KMS-11 (cell line): ENCODE measurements at regions not wholly inside any gene's neighbourhood (a gene's known extent, or its start where the extent isn't known, plus 50 kb on each side); places are given as distances from the start of the nearest gene placed in this dataset.
"Not testable (repeated sequence)": the region's sequence is repeated elsewhere in the genome, so short reads cannot be mapped to it uniquely, and the experiment has no call there.

Experiments
- H2AFZ ChIP-seq: fragments of 200-600 bp; sonication (generic); 2 replicates; pipeline ENCODE4 v1.6.1; 2016; ENCODE audit warnings: antibody characterized with exemption, mixed run types, low read depth
- H3K27ac ChIP-seq: fragments of 200-600 bp; sonication (generic); 2 replicates; pipeline ENCODE4 v1.6.1; 2016; ENCODE audit warnings: mild to moderate bottlenecking, mixed run types
- H3K27me3 ChIP-seq: fragments of 200-600 bp; sonication (generic); 2 replicates; pipeline ENCODE4 v1.6.1; 2017; ENCODE audit warnings: mild to moderate bottlenecking, low read depth, mixed run types, moderate library complexity; ENCODE audit not compliant: insufficient read depth
- H3K36me3 ChIP-seq: fragments of 200-600 bp; sonication (generic); 2 replicates; pipeline ENCODE4 v1.6.1; 2017; ENCODE audit warnings: mild to moderate bottlenecking, mixed run types; ENCODE audit not compliant: insufficient read depth
- H3K4me1 ChIP-seq: fragments of 200-600 bp; sonication (generic); 2 replicates; pipeline ENCODE4 v1.6.1; 2016; ENCODE audit warnings: mild to moderate bottlenecking, low read depth, mixed run types; ENCODE audit not compliant: poor library complexity, severe bottlenecking
- H3K4me2 ChIP-seq: fragments of 200-600 bp; sonication (generic); 2 replicates; pipeline ENCODE4 v1.7.0; 2016; ENCODE audit warnings: mild to moderate bottlenecking, mixed run types
- H3K4me3 ChIP-seq: fragments of 200-600 bp; sonication (generic); IDR thresholded peaks from 2 replicates; pipeline ENCODE4 v1.6.1; 2017; ENCODE audit warnings: low read depth, low read length, mixed read lengths; ENCODE audit not compliant: insufficient read depth
- H3K79me2 ChIP-seq: fragments of 200-600 bp; sonication (generic); 2 replicates; pipeline ENCODE4 v1.6.1; 2016; ENCODE audit warnings: low read depth, mixed run types; ENCODE audit not compliant: insufficient read depth
- H3K9ac ChIP-seq: fragments of 200-600 bp; sonication (generic); 2 replicates; pipeline ENCODE4 v1.6.1; 2016; ENCODE audit warnings: mild to moderate bottlenecking, mixed run types
- H4K20me1 ChIP-seq: fragments of 200-600 bp; sonication (generic); 2 replicates; pipeline ENCODE4 v1.6.1; 2016; ENCODE audit warnings: mild to moderate bottlenecking, mixed run types; ENCODE audit not compliant: insufficient read depth
- TF ChIP-seq, protein P1 (sequence below): fragments of 200-600 bp; sonication (generic); conservative IDR thresholded peaks from 2 replicates; pipeline ENCODE4 v1.6.1; 2017; ENCODE audit warnings: low read depth, mild to moderate bottlenecking, antibody characterized with exemption, low read length, moderate library complexity, mixed read lengths

DNA sequence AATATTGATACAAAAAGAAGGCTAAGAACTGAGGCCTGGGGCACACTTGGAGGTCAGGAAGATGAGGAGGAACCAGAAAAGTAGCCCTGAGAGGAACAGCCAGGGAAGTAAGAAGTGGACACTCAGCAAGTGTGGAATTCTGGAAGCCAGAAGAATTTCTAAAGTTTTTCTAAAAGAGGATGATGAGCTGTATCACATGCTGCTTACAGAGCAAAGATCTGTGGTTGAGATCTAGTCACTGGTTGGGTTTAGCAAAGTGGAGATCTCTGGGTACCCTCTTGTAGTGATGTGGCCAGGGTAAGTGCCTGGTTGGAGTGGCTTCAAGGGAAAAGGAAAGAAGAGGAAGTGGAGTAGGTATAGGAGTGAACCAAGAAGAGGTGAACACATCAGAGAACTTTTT lies 95.4 kb upstream of the DAZL start:
- Histone ChIP-seq H3K36me3 (no peaks in the 10 kb centered on the region), H3K27me3 (no peaks in the 10 kb centered on the region), H2AFZ (no peak overlapping the region), H4K20me1 (no peaks in the 10 kb centered on the region), H3K4me2 (no peak overlapping the region), H3K4me3 (no peak overlapping the region), H3K4me1 (peaks cover 3% of the 10 kb centered on the region), H3K79me2 (no peaks in the 10 kb centered on the region), H3K9ac (no peak overlapping the region), H3K27ac (no peak overlapping the region)
- TF ChIP-seq, protein P1, sequence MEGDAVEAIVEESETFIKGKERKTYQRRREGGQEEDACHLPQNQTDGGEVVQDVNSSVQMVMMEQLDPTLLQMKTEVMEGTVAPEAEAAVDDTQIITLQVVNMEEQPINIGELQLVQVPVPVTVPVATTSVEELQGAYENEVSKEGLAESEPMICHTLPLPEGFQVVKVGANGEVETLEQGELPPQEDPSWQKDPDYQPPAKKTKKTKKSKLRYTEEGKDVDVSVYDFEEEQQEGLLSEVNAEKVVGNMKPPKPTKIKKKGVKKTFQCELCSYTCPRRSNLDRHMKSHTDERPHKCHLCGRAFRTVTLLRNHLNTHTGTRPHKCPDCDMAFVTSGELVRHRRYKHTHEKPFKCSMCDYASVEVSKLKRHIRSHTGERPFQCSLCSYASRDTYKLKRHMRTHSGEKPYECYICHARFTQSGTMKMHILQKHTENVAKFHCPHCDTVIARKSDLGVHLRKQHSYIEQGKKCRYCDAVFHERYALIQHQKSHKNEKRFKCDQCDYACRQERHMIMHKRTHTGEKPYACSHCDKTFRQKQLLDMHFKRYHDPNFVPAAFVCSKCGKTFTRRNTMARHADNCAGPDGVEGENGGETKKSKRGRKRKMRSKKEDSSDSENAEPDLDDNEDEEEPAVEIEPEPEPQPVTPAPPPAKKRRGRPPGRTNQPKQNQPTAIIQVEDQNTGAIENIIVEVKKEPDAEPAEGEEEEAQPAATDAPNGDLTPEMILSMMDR, result no peak

DNA sequence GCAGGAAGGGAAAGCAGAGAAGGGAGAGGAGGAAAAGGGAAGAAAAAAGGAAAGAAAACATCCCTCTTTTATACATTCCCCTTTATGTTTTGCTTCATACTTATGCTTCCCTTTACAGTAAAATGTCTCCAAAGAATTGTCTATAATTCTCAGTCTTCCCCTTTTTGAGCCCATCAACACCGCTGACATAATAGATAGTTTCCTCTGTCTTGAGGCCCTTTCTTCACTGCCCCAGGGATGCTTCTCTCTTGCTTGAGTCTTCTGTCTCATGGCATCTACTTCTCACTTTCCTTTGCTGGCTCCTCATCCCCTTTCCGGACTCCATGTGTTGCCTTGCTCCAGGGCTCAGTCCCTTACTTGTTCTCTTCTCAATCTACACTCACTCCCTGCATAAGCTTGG lies 99.7 kb upstream of the DAZL start:
- Histone ChIP-seq H3K4me2 (no peak overlapping the region), H4K20me1 (no peaks in the 10 kb centered on the region), H3K4me3 (no peak overlapping the region), H3K9ac (no peak overlapping the region), H3K4me1 (no peaks in the 10 kb centered on the region), H3K27ac (no peak overlapping the region), H3K36me3 (no peaks in the 10 kb centered on the region), H3K27me3 (no peaks in the 10 kb centered on the region), H3K79me2 (no peaks in the 10 kb centered on the region), H2AFZ (no peak overlapping the region)
- TF ChIP-seq, protein P1, result no peak

GRCh38 chr3:16707260-16707659 lies 102.0 kb upstream of the DAZL start:
- no peaks in the 10 kb centered on the region for H3K27me3 ChIP-seq
- no peaks in the 10 kb centered on the region for H3K36me3 ChIP-seq
- no peak overlapping the region for H3K4me2 ChIP-seq
- H3K4me3 ChIP-seq, result no peak overlapping the region
- no peaks in the 10 kb centered on the region for H3K79me2 ChIP-seq
- no peak overlapping the region for H2AFZ ChIP-seq
- no peak overlapping the region for H3K27ac ChIP-seq
- no peaks in the 10 kb centered on the region for H3K4me1 ChIP-seq
- TF ChIP-seq, protein P1, result no peak
- H3K9ac ChIP-seq, result no peak overlapping the region
- no peaks in the 10 kb centered on the region for H4K20me1 ChIP-seq

- no peak overlapping the region for H3K4me3 ChIP-seq
- H3K27ac ChIP-seq, result no peak overlapping the region
- H2AFZ ChIP-seq, result no peak overlapping the region
- H3K27me3 ChIP-seq, result no peaks in the 10 kb centered on the region
- H3K4me2 ChIP-seq, result no peak overlapping the region
- H3K9ac ChIP-seq, result no peak overlapping the region
- no peaks in the 10 kb centered on the region for H3K4me1 ChIP-seq
- no peaks in the 10 kb centered on the region for H3K36me3 ChIP-seq
- H4K20me1 ChIP-seq, result no peaks in the 10 kb centered on the region
- TF ChIP-seq, protein P1, result no peak
- no peaks in the 10 kb centered on the region for H3K79me2 ChIP-seq
These were observed 103.1 kb upstream of the DAZL start for GRCh38 chr3:16708285-16708684.

DNA sequence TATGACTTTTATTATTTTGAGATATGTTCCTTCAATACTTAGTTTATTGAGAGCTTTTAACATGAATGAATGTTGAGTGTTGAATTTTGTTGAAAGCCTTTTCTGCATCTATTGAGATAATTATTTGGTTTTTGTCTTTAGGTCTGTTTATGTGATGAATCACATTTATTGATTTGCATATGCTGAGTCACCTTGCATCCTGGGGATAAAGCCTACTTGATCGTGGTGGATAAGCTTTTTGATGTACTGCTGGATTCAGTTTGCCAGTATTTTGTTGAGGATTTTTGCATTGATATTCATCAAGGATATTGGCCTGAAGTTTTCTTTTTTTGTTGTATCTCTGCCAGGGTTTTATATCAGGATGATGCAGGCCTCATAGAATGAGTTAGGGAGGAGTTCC lies 106.5 kb upstream of the DAZL start:
- not testable (repeated sequence) for H2AFZ ChIP-seq, H3K27ac ChIP-seq, H4K20me1 ChIP-seq, H3K4me2 ChIP-seq, H3K27me3 ChIP-seq, H3K9ac ChIP-seq, H3K79me2 ChIP-seq, H3K4me3 ChIP-seq, H3K36me3 ChIP-seq, H3K4me1 ChIP-seq
